OCI-LY3 (cell line): ENCODE measurements at regions not wholly inside any gene's neighbourhood (a gene's known extent, or its start where the extent isn't known, plus 50 kb on each side); places are given as distances from the start of the nearest gene placed in this dataset.

ENCODE experiments used
- CTCF ChIP-seq: fragments of 200-600, 300-600 bp; sonication (generic); IDR thresholded peaks from 2 replicates; pipeline ENCODE4 v1.5.1; 2014; ENCODE audit warnings: antibody characterized with exemption, low read length, low read depth
- EZH2phosphoT487 ChIP-seq: fragments of 200-600 bp; shearing (Covaris generic); IDR thresholded peaks from 2 replicates; pipeline ENCODE4 v1.6.1; 2018; ENCODE audit warnings: antibody characterized with exemption, mixed run types, low read depth

- TF ChIP-seq CTCF (no peak), EZH2phosphoT487 (no peak)
Observed at GRCh38 chr6:9761220-9761619, 653.7 kb downstream of the TFAP2A start.
